Lower leg skin (tissue), 3 donors: ENCODE measurements at regions not wholly inside any gene's neighbourhood (a gene's known extent, or its start where the extent isn't known, plus 50 kb on each side); places are given as distances from the start of the nearest gene placed in this dataset.

Source experiments
- POLR2A ChIP-seq, 2 donors: fragments of 450-650 bp; IDR thresholded peaks; one replicate each; pipeline ENCODE4 v1.6.1; 2016 to 2017; ENCODE audit warnings: antibody characterized with exemption in 2 of 2, mild to moderate bottlenecking in 1 of 2, moderate library complexity in 1 of 2
- TF ChIP-seq, protein P1 (sequence below), 3 donors: fragments of 450-650 bp; IDR thresholded peaks; one replicate each; pipeline ENCODE4 v1.5.1; 2016; ENCODE audit warnings: antibody characterized with exemption in 3 of 3, mild to moderate bottlenecking in 3 of 3, moderate library complexity in 2 of 3

DNA sequence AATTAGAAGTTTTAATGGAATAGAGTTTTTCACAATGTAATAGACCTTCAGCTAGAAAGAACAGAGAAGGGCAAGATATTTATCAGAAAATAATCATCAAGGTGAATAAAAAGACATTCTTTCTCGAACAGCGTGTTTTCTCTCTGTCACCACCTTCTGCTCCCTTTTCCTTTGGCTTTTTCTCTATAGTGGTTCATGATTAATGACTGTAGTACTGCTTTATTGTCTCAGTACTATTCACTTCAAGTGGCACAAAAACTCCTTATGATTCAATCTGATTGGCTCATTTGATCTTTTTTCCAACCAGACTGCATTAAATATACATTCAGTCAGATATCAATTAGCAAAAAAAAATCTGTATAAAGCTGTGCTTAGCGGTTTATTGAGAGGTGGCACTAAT is 516.0 kb downstream of the OTOL1 start:
- no peak for TF ChIP-seq POLR2A (IDR thresholded peaks at IDR 0.05)
- TF ChIP-seq, protein P1, sequence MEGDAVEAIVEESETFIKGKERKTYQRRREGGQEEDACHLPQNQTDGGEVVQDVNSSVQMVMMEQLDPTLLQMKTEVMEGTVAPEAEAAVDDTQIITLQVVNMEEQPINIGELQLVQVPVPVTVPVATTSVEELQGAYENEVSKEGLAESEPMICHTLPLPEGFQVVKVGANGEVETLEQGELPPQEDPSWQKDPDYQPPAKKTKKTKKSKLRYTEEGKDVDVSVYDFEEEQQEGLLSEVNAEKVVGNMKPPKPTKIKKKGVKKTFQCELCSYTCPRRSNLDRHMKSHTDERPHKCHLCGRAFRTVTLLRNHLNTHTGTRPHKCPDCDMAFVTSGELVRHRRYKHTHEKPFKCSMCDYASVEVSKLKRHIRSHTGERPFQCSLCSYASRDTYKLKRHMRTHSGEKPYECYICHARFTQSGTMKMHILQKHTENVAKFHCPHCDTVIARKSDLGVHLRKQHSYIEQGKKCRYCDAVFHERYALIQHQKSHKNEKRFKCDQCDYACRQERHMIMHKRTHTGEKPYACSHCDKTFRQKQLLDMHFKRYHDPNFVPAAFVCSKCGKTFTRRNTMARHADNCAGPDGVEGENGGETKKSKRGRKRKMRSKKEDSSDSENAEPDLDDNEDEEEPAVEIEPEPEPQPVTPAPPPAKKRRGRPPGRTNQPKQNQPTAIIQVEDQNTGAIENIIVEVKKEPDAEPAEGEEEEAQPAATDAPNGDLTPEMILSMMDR (IDR thresholded peaks at IDR 0.05), result no peak
